Sigmoid colon (tissue), 6 donors: ENCODE measurements at regions not wholly inside any gene's neighbourhood (a gene's known extent, or its start where the extent isn't known, plus 50 kb on each side); places are given as distances from the start of the nearest gene placed in this dataset.

Experiments
- DNase-seq: peaks from one replicate; pipeline ENCODE4 v3.0.0-alpha.2; 2019
- H3K27ac ChIP-seq, 4 donors: fragments of 200-600 bp; sonication (generic); one replicate each; pipeline ENCODE4 v1.5.1; 2016 to 2019; ENCODE audit warnings: mild to moderate bottlenecking in 1 of 4
- H3K27me3 ChIP-seq, 3 donors: fragments of 200-600 bp; sonication (generic); one replicate each; pipeline ENCODE4 v1.5.1; 2019; ENCODE audit warnings: mild to moderate bottlenecking in 1 of 3
- H3K36me3 ChIP-seq, 4 donors: fragments of 200-600 bp; sonication (generic); one replicate each; pipeline ENCODE4 v1.5.1; 2016 to 2019
- H3K4me1 ChIP-seq, 4 donors: fragments of 200-600 bp; sonication (generic); one replicate each; pipeline ENCODE4 v1.5.1; 2017 to 2019
- H3K4me3 ChIP-seq, 4 donors: fragments of 200-600 bp; sonication (generic); one replicate each; pipeline ENCODE4 v1.5.1; 2017 to 2019; ENCODE audit warnings: mild to moderate bottlenecking in 2 of 4, moderate library complexity in 1 of 4
- H3K9me3 ChIP-seq, 4 donors: fragments of 200-600 bp in 3 of 4; sonication (generic) in 3 of 4; one replicate each; pipeline versions ENCODE4 v1.5.1 to v1.6.1; 2013 to 2019
- CTCF ChIP-seq, 4 experiments: fragments of 450-650 bp in 3 of 4; fragments of 200-600 bp in 1 of 4; IDR thresholded peaks; one replicate each; pipeline ENCODE4 v1.5.1; 2016 to 2019; ENCODE audit warnings: antibody characterized with exemption in 4 of 4, mild to moderate bottlenecking in 3 of 4, moderate library complexity in 2 of 4
- EP300 ChIP-seq, 4 donors: sonication (generic); formaldehyde crosslinking; IDR thresholded peaks; one replicate each; pipeline ENCODE4 v1.6.1; 2017; ENCODE audit warnings: antibody characterized with exemption in 4 of 4
- POLR2A ChIP-seq, 2 donors: fragments of 450-650 bp; IDR thresholded peaks; one replicate each; pipeline ENCODE4 v1.6.1; 2016; ENCODE audit warnings: antibody characterized with exemption in 2 of 2, mild to moderate bottlenecking in 2 of 2, moderate library complexity in 2 of 2
- POLR2AphosphoS5 ChIP-seq, 4 donors: sonication (generic); formaldehyde crosslinking; IDR thresholded peaks; one replicate each; pipeline ENCODE4 v1.6.1; 2017; ENCODE audit warnings: antibody characterized with exemption in 4 of 4
- WGBS, 2 donors: extraction: QIAGEN DNeasy Blood & Tissue Kit; methylation state at CpG; one replicate each; pipeline ENCODE4 v1.1.7; 2013; 5-methylcytosine and 5-hydroxymethylcytosine counted together
- intact Hi-C: fragments of 100-400 bp; cut with DNase I; formaldehyde crosslinking; loops from one replicate; pipeline ENCODE4 v1.15.1; 2023
- donor health status: healthy with polysubstance abuse.
- donor health status: healthy.

- Histone ChIP-seq H3K4me3 (no peak overlapping the region), H3K9me3 (no peaks in the 10 kb centered on the region), H3K27ac (no peak overlapping the region), H3K36me3 (no peaks in the 10 kb centered on the region), H3K4me1 (peaks cover 0 to 8% (median 4%) of the 10 kb centered on the region in 4 donors), H3K27me3 (no peaks in the 10 kb centered on the region)
- no peak for TF ChIP-seq EP300 (IDR thresholded peaks at IDR 0.05)
- TF ChIP-seq POLR2A (IDR thresholded peaks at IDR 0.05): no peak
- intact Hi-C loops: no loop called here
- no peak for DNase-seq
- 75 to 87% methylated on average over 3 of the region's 3 CpGs for WGBS, 2 donors
These were observed 165.9 kb upstream of the TMEM260 start for GRCh38 chr14:56413721-56414120.

GRCh38 chr14:56414236-56414635, 165.4 kb upstream of the TMEM260 start:
- H3K4me1 ChIP-seq: peaks cover 0 to 8% (median 4%) of the 10 kb centered on the region in 4 donors
- H3K9me3 ChIP-seq: no peaks in the 10 kb centered on the region
- intact Hi-C loops: no loop called here
- H3K36me3 ChIP-seq: no peaks in the 10 kb centered on the region
- no peak overlapping the region for H3K4me3 ChIP-seq
- 90% methylated on average over 3 of the region's 3 CpGs for WGBS, 2 donors
- TF ChIP-seq POLR2AphosphoS5 (IDR thresholded peaks at IDR 0.05) (no peak), CTCF (IDR thresholded peaks at IDR 0.05) (no peak), EP300 (IDR thresholded peaks at IDR 0.05) (no peak), POLR2A (IDR thresholded peaks at IDR 0.05) (no peak)
- no peak overlapping the region for H3K27ac ChIP-seq
- DNase-seq: no peak
- H3K27me3 ChIP-seq: no peaks in the 10 kb centered on the region

- Histone ChIP-seq H3K4me3 (no peak overlapping the region), H3K27ac (no peak overlapping the region), H3K27me3 (no peaks in the 10 kb centered on the region), H3K4me1 (peaks cover 0 to 8% (median 4%) of the 10 kb centered on the region in 4 donors), H3K9me3 (no peaks in the 10 kb centered on the region), H3K36me3 (no peaks in the 10 kb centered on the region)
- TF ChIP-seq POLR2AphosphoS5 (IDR thresholded peaks at IDR 0.05): no peak
- TF ChIP-seq POLR2A (IDR thresholded peaks at IDR 0.05): no peak
- TF ChIP-seq EP300 (IDR thresholded peaks at IDR 0.05): no peak
- TF ChIP-seq CTCF (IDR thresholded peaks at IDR 0.05): no peak
- 92 to 97% methylated on average over 9 of the region's 9 CpGs for WGBS, 2 donors
- intact Hi-C loops: no loop called here
- no peak for DNase-seq
These were observed 163.4 kb upstream of the TMEM260 start for GRCh38 chr14:56416213-56416612.

GRCh38 chr14:56417173-56417572, 162.4 kb upstream of the TMEM260 start:
- Histone ChIP-seq H3K27me3 (no peaks in the 10 kb centered on the region), H3K36me3 (no peaks in the 10 kb centered on the region), H3K9me3 (peaks cover 0 to 2% (median 0%) of the 10 kb centered on the region in 4 donors), H3K4me3 (no peak overlapping the region), H3K4me1 (peaks cover 0 to 5% (median 2%) of the 10 kb centered on the region in 4 donors), H3K27ac (no peak overlapping the region)
- DNase-seq: no peak
- WGBS, 2 donors: 76 to 96% methylated on average over 1 of the region's 1 CpG
- TF ChIP-seq POLR2AphosphoS5 (IDR thresholded peaks at IDR 0.05): no peak
- TF ChIP-seq EP300 (IDR thresholded peaks at IDR 0.05): no peak
- no peak for TF ChIP-seq POLR2A (IDR thresholded peaks at IDR 0.05)
- no peak for TF ChIP-seq CTCF (IDR thresholded peaks at IDR 0.05)
- intact Hi-C loops: no loop called here

DNA sequence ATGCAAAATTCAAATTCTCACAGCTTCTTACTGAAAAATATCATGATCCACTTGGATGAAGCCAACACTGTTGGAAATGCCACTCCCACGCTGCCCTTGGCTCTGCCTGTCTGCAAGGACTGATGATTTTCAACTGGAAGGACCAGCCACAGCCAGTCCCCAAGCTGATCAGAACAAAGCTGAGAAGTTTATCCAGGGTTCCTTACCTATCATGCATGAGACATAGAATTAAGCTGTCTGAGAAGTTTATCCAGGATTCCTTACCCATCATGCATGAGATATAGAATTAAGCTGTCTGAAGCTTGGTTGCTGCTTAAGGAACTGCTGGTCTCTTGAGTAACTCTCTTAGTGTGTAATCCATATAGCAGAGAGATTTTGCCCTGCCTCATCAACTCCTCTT, 159.8 kb upstream of the TMEM260 start:
- Histone ChIP-seq H3K27ac (no peak overlapping the region), H3K4me3 (no peak overlapping the region), H3K4me1 (peaks cover 0 to 21% (median 13%) of the 10 kb centered on the region in 4 donors), H3K27me3 (no peaks in the 10 kb centered on the region), H3K36me3 (no peaks in the 10 kb centered on the region), H3K9me3 (peaks cover 0 to 2% (median 0%) of the 10 kb centered on the region in 4 donors)
- no peak for TF ChIP-seq EP300 (IDR thresholded peaks at IDR 0.05)
- DNase-seq: no peak
- intact Hi-C loops: loop anchor here (5.0 kb wide), 1 partner anchor 712 kb away; no protein-coding TSS in a partner anchor
- 91 to 93% methylated on average over 1 of the region's 1 CpG for WGBS, 2 donors

GRCh38 chr14:56422221-56422620, 157.4 kb upstream of the TMEM260 start:
- TF ChIP-seq CTCF (IDR thresholded peaks at IDR 0.05) (no peak), EP300 (IDR thresholded peaks at IDR 0.05) (no peak), POLR2A (IDR thresholded peaks at IDR 0.05) (no peak), POLR2AphosphoS5 (IDR thresholded peaks at IDR 0.05) (no peak)
- peaks cover 0 to 21% (median 13%) of the 10 kb centered on the region in 4 donors for H3K4me1 ChIP-seq
- no peaks in the 10 kb centered on the region for H3K27me3 ChIP-seq
- DNase-seq: no peak
- no peak overlapping the region for H3K27ac ChIP-seq
- intact Hi-C loops: loop anchor here (5.0 kb wide), 1 partner anchor 715 kb away; no protein-coding TSS in a partner anchor
- H3K9me3 ChIP-seq: peaks cover 0 to 2% (median 0%) of the 10 kb centered on the region in 4 donors
- 76 to 83% methylated on average over 2 of the region's 2 CpGs for WGBS, 2 donors
- no peaks in the 10 kb centered on the region for H3K36me3 ChIP-seq
- no peak overlapping the region for H3K4me3 ChIP-seq
